ENCODE measurements at regions not wholly inside any gene's neighbourhood (a gene's known extent, or its start where the extent isn't known, plus 50 kb on each side); places are given as distances from the start of the nearest gene placed in this dataset.

DNA sequence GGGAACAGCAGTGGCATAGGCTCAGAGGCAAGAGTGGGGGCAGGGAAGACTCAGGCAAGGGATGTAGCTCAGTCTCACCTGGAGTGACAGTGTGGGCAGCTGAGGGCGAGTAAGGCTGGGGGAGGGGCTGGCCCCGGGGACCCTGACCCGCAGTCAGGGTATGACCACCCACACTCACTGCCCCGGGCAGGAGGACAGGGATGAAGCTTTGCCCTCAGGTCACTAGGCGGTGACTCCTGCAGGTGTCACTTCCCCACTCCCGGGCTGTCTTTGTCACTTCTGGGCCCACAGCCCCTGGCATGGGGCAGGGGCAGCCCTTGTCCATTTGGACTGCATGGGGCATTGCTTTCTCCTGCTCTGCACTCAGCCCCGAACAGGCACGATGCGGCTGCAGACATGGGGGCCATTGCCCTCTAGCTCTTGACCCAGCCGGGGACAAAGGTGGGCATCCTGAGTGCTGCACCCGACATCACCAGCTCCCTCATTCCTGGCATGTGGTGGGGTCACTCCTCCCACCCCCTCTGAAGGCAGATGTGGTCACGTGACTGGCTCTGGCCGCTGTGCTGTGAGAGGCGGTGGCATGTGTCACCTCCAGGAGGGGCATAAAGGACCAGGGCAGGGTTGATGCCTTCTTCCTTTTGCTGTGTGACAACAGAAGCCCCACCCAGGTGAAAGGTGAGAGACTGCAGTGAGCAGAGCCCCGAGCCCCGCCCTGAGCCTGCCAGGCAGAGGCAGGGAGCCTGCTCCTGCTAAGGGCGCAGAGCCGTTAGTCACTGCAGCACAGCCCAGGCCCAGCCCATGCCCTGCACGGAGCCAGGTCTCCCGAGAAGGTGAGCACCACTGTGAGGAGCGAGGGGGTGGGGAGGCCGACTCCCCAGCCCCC is 66.0 kb downstream of the MATN1 start:
- no peaks in the 10 kb centered on the region for H3K27me3 Mint-ChIP-seq (ENCODE audit: insufficient read depth)
- H3K27ac Mint-ChIP-seq = no peak overlapping the region
- Histone ChIP-seq H3K9ac (ENCODE audit: extremely low read depth, low read length, poor library complexity, severe bottlenecking) (no peak overlapping the region), H3K4me3 (ENCODE audit: low read length) (no peak overlapping the region), H3K9me3 (ENCODE audit: control insufficient read depth, low read length) (no peaks in the 10 kb centered on the region), H3K36me3 (ENCODE audit: control insufficient read depth, insufficient read depth, low read length) (no peaks in the 10 kb centered on the region), H3K27me3 (ENCODE audit: control insufficient read depth, insufficient read depth, low read length, poor library complexity, severe bottlenecking) (no peaks in the 10 kb centered on the region), H3K27ac (ENCODE audit: low read depth, low read length) (no peak overlapping the region), H3K4me1 (ENCODE audit: control insufficient read depth, insufficient read depth, low read length) (peaks cover under 1% of the 10 kb centered on the region)
- TF ChIP-seq, protein P1, sequence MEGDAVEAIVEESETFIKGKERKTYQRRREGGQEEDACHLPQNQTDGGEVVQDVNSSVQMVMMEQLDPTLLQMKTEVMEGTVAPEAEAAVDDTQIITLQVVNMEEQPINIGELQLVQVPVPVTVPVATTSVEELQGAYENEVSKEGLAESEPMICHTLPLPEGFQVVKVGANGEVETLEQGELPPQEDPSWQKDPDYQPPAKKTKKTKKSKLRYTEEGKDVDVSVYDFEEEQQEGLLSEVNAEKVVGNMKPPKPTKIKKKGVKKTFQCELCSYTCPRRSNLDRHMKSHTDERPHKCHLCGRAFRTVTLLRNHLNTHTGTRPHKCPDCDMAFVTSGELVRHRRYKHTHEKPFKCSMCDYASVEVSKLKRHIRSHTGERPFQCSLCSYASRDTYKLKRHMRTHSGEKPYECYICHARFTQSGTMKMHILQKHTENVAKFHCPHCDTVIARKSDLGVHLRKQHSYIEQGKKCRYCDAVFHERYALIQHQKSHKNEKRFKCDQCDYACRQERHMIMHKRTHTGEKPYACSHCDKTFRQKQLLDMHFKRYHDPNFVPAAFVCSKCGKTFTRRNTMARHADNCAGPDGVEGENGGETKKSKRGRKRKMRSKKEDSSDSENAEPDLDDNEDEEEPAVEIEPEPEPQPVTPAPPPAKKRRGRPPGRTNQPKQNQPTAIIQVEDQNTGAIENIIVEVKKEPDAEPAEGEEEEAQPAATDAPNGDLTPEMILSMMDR (conservative IDR thresholded peaks at IDR 0.05) = no peak
- H3K4me1 Mint-ChIP-seq = peaks cover 10% of the 10 kb centered on the region
- no peaks in the 10 kb centered on the region for H3K36me3 Mint-ChIP-seq (ENCODE audit: low read depth)
- WGBS, 2 experiments (ENCODE audit: insufficient coverage in 1 of 2, insufficient read length in 1 of 2) = 85 to 89% methylated on average over 17 to 22 of the region's 22 CpGs
- H3K4me3 Mint-ChIP-seq = no peak overlapping the region
- DNase-seq = peak; percentile 73
- H3K9me3 Mint-ChIP-seq = peaks cover 15% of the 10 kb centered on the region

DNA sequence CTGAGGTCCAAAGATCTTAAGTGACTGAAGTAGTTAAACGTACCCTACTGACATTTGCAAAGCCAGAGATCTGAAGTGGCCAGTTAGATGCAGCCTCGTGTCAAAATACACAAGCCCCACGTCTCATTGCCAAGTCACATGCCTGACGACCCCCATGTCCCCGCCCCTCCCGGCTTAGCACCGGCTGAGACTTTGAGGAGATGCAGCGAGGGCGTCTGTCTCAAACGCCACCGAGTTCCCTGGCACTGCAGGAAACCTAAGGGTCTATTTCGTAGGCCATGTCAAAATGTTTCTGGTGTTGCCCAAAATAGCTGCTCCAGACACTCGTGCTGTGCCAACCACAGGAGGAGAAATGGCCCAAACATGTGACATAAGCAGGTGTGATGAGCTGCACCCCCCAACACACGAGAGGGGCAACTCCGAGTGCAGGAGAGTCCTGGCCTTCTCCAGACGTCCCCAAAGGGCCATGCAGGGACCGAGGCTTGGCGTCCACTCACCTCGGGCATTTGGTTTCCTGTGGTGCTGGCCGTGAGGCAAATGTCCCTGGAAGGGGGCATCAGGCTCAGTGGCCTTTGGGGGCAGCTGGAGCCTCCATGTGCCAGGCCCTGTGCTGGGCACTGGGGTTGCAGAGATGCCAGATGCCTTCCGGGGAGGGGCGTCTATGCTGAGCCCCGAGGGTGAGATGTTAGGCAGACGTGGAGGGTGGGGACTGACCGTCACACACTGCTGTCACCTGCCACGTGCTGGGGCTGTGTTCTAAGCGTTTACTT is 67.0 kb downstream of the MATN1 start:
- Histone ChIP-seq H3K36me3 (ENCODE audit: control insufficient read depth, insufficient read depth, low read length) (no peaks in the 10 kb centered on the region), H3K27me3 (ENCODE audit: control insufficient read depth, insufficient read depth, low read length, poor library complexity, severe bottlenecking) (no peaks in the 10 kb centered on the region), H3K27ac (ENCODE audit: low read depth, low read length) (no peak overlapping the region), H3K4me3 (ENCODE audit: low read length) (no peak overlapping the region), H3K4me1 (ENCODE audit: control insufficient read depth, insufficient read depth, low read length) (peaks cover 7% of the 10 kb centered on the region), H3K9ac (ENCODE audit: extremely low read depth, low read length, poor library complexity, severe bottlenecking) (no peak overlapping the region), H3K9me3 (ENCODE audit: control insufficient read depth, low read length) (no peaks in the 10 kb centered on the region)
- WGBS, 2 experiments (ENCODE audit: insufficient coverage in 1 of 2, insufficient read length in 1 of 2) = 88 to 91% methylated on average over 21 to 27 of the region's 27 CpGs
- H3K9me3 Mint-ChIP-seq = peaks cover 15% of the 10 kb centered on the region
- no peak overlapping the region for H3K4me3 Mint-ChIP-seq
- H3K36me3 Mint-ChIP-seq (ENCODE audit: low read depth) = no peaks in the 10 kb centered on the region
- TF ChIP-seq, protein P1 (conservative IDR thresholded peaks at IDR 0.05) = no peak
- H3K27me3 Mint-ChIP-seq (ENCODE audit: insufficient read depth) = no peaks in the 10 kb centered on the region
- peaks cover 10% of the 10 kb centered on the region for H3K4me1 Mint-ChIP-seq
- H3K27ac Mint-ChIP-seq = no peak overlapping the region
- peak; percentile 35 for DNase-seq

DNA sequence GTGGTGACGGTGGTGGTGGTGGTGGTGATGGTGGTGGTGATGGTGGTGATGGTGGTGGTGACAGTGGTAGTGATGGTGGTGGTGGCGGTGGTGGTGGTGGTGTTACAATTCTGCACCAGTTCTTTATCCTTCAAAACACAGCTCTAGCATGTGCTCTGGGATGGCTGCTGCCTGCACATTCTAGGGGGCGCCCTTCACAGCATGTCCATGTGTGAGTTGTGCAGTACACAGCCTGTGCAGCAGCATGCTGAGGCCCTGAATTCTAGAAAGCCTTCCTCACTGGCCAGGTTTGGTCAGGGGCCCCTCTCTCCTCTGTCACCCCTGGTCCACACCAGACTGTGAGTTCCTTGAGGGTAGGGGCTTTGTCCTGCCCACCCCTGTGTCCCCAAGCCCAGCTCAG is 67.7 kb downstream of the MATN1 start:
- no peaks in the 10 kb centered on the region for H3K27me3 Mint-ChIP-seq (ENCODE audit: insufficient read depth)
- peak; percentile 40 for DNase-seq
- H3K36me3 Mint-ChIP-seq (ENCODE audit: low read depth) = no peaks in the 10 kb centered on the region
- H3K27me3 ChIP-seq (ENCODE audit: control insufficient read depth, insufficient read depth, low read length, poor library complexity, severe bottlenecking) = no peaks in the 10 kb centered on the region
- H3K27ac Mint-ChIP-seq = no peak overlapping the region
- H3K9me3 ChIP-seq (ENCODE audit: control insufficient read depth, low read length) = no peaks in the 10 kb centered on the region
- no peak overlapping the region for H3K4me3 Mint-ChIP-seq
- TF ChIP-seq, protein P1 (conservative IDR thresholded peaks at IDR 0.05) = no peak
- peaks cover 10% of the 10 kb centered on the region for H3K4me1 Mint-ChIP-seq
- H3K9me3 Mint-ChIP-seq = peaks cover 15% of the 10 kb centered on the region
- H3K36me3 ChIP-seq (ENCODE audit: control insufficient read depth, insufficient read depth, low read length) = no peaks in the 10 kb centered on the region
- no peak overlapping the region for H3K4me3 ChIP-seq (ENCODE audit: low read length)
- H3K9ac ChIP-seq (ENCODE audit: extremely low read depth, low read length, poor library complexity, severe bottlenecking) = no peak overlapping the region
- 84 to 85% methylated on average over 1 of the region's 3 CpGs for WGBS, 2 experiments (ENCODE audit: insufficient coverage in 1 of 2, insufficient read length in 1 of 2)
- H3K27ac ChIP-seq (ENCODE audit: low read depth, low read length) = no peak overlapping the region
- H3K4me1 ChIP-seq (ENCODE audit: control insufficient read depth, insufficient read depth, low read length) = peaks cover 7% of the 10 kb centered on the region

All from endodermal cell (in vitro differentiated cells).